ENCODE measurements at regions not wholly inside any gene's neighbourhood (a gene's known extent, or its start where the extent isn't known, plus 50 kb on each side); places are given as distances from the start of the nearest gene placed in this dataset.

DNA sequence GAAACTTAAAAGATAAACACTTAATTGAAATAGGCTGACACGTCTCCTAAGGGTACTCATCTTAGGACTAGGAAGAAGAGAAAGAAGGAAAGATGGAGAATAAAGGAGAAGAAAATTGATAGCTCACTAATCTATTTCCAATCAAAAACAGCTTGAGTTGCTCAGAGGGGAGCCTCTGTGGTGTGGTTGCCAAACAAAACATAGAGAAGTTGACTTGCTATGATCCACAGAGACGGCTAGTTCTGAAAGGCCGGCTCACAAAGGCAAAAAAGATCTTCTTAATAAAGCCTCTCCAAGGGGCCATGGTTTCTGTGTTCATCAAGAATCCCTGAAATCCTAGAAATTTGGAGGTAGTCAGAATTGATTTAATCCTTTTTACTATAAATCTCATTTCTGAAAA lies 644.1 kb downstream of the LMO4 start:
- CTCF ChIA-PET: no interaction called here
- H3K4me3 Mint-ChIP-seq: no peak overlapping the region
- H3K27me3 Mint-ChIP-seq: peaks cover 0 to 9% (median 0%) of the 10 kb centered on the region in 5 donors
- H3K4me1 Mint-ChIP-seq: no peaks in the 10 kb centered on the region
- no peak overlapping the region for H3K27ac Mint-ChIP-seq
- no peaks in the 10 kb centered on the region for H3K9me3 Mint-ChIP-seq
- POLR2A ChIA-PET: no interaction called here
- intact Hi-C loops (cut with micrococcal nuclease): no loop called here
- H3K27ac ChIP-seq (ENCODE audit: low read depth, low read length): no peak overlapping the region
- H3K4me1 ChIP-seq (ENCODE audit: control insufficient read depth in 2 of 2, insufficient read depth in 2 of 2, low read length in 2 of 2): no peaks in the 10 kb centered on the region
- H3K27me3 ChIP-seq (ENCODE audit: control insufficient read depth in 2 of 2, insufficient read depth in 2 of 2, low read length in 2 of 2): no peaks in the 10 kb centered on the region
- H3K36me3 ChIP-seq (ENCODE audit: control insufficient read depth in 2 of 3, insufficient read depth in 3 of 3, low read length in 3 of 3): no peaks in the 10 kb centered on the region
- no peaks in the 10 kb centered on the region for H3K9me3 ChIP-seq (ENCODE audit: control insufficient read depth in 2 of 3, low read length in 3 of 3)
- no peak for DNase-seq
- no peak overlapping the region for H3K4me3 ChIP-seq (ENCODE audit: low read length)
- no peak for ATAC-seq
- no peaks in the 10 kb centered on the region for H3K36me3 Mint-ChIP-seq

GRCh38 chr1:87973896-87974295 lies 645.2 kb downstream of the LMO4 start:
- Histone ChIP-seq H3K9me3 (ENCODE audit: control insufficient read depth in 2 of 3, low read length in 3 of 3) (no peaks in the 10 kb centered on the region), H3K4me3 (ENCODE audit: low read length) (no peak overlapping the region), H3K36me3 (ENCODE audit: control insufficient read depth in 2 of 3, insufficient read depth in 3 of 3, low read length in 3 of 3) (no peaks in the 10 kb centered on the region), H3K4me1 (ENCODE audit: control insufficient read depth in 2 of 2, insufficient read depth in 2 of 2, low read length in 2 of 2) (no peaks in the 10 kb centered on the region), H3K27me3 (ENCODE audit: control insufficient read depth in 2 of 2, insufficient read depth in 2 of 2, low read length in 2 of 2) (no peaks in the 10 kb centered on the region), H3K27ac (ENCODE audit: low read depth, low read length) (no peak overlapping the region)
- ATAC-seq (no peak), DNase-seq (no peak)
- Mint-ChIP-seq H3K4me1 (no peaks in the 10 kb centered on the region), H3K36me3 (no peaks in the 10 kb centered on the region), H3K9me3 (no peaks in the 10 kb centered on the region), H3K27me3 (peaks cover 0 to 10% (median 0%) of the 10 kb centered on the region in 5 donors), H3K27ac (no peak overlapping the region), H3K4me3 (no peak overlapping the region)
- intact Hi-C loops (cut with micrococcal nuclease): no loop called here
- POLR2A ChIA-PET: no interaction called here
- CTCF ChIA-PET: no interaction called here

- CTCF ChIA-PET: interaction anchor here (0.6 kb wide), 1 partner anchor 22 kb away, joined by 7 read pairs; no protein-coding TSS in a partner anchor
- no peak overlapping the region for H3K4me3 Mint-ChIP-seq
These were observed 647.6 kb downstream of the LMO4 start for GRCh38 chr1:87976316-87976715.

DNA sequence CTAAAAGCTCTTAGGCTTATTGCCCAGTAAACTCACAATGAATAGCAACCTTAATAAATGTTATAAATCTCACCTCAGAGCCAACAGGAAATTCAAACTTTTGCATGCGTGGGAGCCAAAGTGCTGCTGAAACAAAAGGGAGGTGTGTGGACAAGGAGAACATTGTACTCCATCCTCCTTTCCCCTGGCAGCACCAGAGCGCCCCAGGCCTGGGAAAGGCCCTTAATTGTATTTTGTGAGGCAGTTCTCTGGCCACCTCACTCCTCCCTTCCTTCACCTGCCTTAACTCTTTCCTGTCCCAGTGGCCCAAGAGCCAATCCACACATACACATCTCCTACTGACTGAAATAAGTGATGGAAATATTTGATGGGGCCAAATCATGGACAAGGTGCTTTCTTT lies 648.5 kb downstream of the LMO4 start:
- Histone ChIP-seq H3K27ac (ENCODE audit: low read depth, low read length) (no peak overlapping the region), H3K9me3 (ENCODE audit: control insufficient read depth in 2 of 3, low read length in 3 of 3) (no peaks in the 10 kb centered on the region), H3K36me3 (ENCODE audit: control insufficient read depth in 2 of 3, insufficient read depth in 3 of 3, low read length in 3 of 3) (no peaks in the 10 kb centered on the region), H3K4me3 (ENCODE audit: low read length) (no peak overlapping the region), H3K4me1 (ENCODE audit: control insufficient read depth in 2 of 2, insufficient read depth in 2 of 2, low read length in 2 of 2) (no peaks in the 10 kb centered on the region), H3K27me3 (ENCODE audit: control insufficient read depth in 2 of 2, insufficient read depth in 2 of 2, low read length in 2 of 2) (no peaks in the 10 kb centered on the region)
- no peaks in the 10 kb centered on the region for H3K36me3 Mint-ChIP-seq
- no peak overlapping the region for H3K4me3 Mint-ChIP-seq
- no peaks in the 10 kb centered on the region for H3K4me1 Mint-ChIP-seq
- H3K27me3 Mint-ChIP-seq: peaks cover 0 to 16% (median 0%) of the 10 kb centered on the region in 5 donors
- ChIA-PET CTCF (no interaction called here), POLR2A (no interaction called here)
- H3K9me3 Mint-ChIP-seq: no peaks in the 10 kb centered on the region
- ATAC-seq (no peak), DNase-seq (no peak)
- no peak overlapping the region for H3K27ac Mint-ChIP-seq
- intact Hi-C loops (cut with micrococcal nuclease): no loop called here

More at GRCh38 chr1:87976316-87976715, 647.6 kb downstream of the LMO4 start:
- H3K4me1 Mint-ChIP-seq: no peaks in the 10 kb centered on the region
- H3K4me1 ChIP-seq (ENCODE audit: control insufficient read depth in 2 of 2, insufficient read depth in 2 of 2, low read length in 2 of 2): no peaks in the 10 kb centered on the region
- no peak overlapping the region for H3K4me3 ChIP-seq (ENCODE audit: low read length)
- POLR2A ChIA-PET: no interaction called here
- no peak for ATAC-seq
- no peak for DNase-seq
- no peaks in the 10 kb centered on the region for H3K36me3 ChIP-seq (ENCODE audit: control insufficient read depth in 2 of 3, insufficient read depth in 3 of 3, low read length in 3 of 3)
- no peak overlapping the region for H3K27ac ChIP-seq (ENCODE audit: low read depth, low read length)
- H3K9me3 Mint-ChIP-seq: no peaks in the 10 kb centered on the region
- no peaks in the 10 kb centered on the region for H3K36me3 Mint-ChIP-seq
- H3K27me3 ChIP-seq (ENCODE audit: control insufficient read depth in 2 of 2, insufficient read depth in 2 of 2, low read length in 2 of 2): no peaks in the 10 kb centered on the region
- no peaks in the 10 kb centered on the region for H3K9me3 ChIP-seq (ENCODE audit: control insufficient read depth in 2 of 3, low read length in 3 of 3)
- intact Hi-C loops (cut with micrococcal nuclease): no loop called here
- peaks cover 0 to 16% (median 0%) of the 10 kb centered on the region in 5 donors for H3K27me3 Mint-ChIP-seq
- H3K27ac Mint-ChIP-seq: no peak overlapping the region

GRCh38 chr1:87979079-87979478 lies 650.4 kb downstream of the LMO4 start:
- H3K9me3 Mint-ChIP-seq: no peaks in the 10 kb centered on the region
- DNase-seq (no peak), ATAC-seq (no peak)
- no peaks in the 10 kb centered on the region for H3K36me3 Mint-ChIP-seq
- H3K27ac Mint-ChIP-seq: no peak overlapping the region
- intact Hi-C loops (cut with micrococcal nuclease): no loop called here
- no peaks in the 10 kb centered on the region for H3K36me3 ChIP-seq (ENCODE audit: control insufficient read depth in 2 of 3, insufficient read depth in 3 of 3, low read length in 3 of 3)
- ChIA-PET POLR2A (no interaction called here), CTCF (no interaction called here)
- H3K4me1 ChIP-seq (ENCODE audit: control insufficient read depth in 2 of 2, insufficient read depth in 2 of 2, low read length in 2 of 2): no peaks in the 10 kb centered on the region
- no peak overlapping the region for H3K4me3 Mint-ChIP-seq
- no peaks in the 10 kb centered on the region for H3K4me1 Mint-ChIP-seq
- no peak overlapping the region for H3K4me3 ChIP-seq (ENCODE audit: low read length)
- no peak overlapping the region for H3K27ac ChIP-seq (ENCODE audit: low read depth, low read length)
- H3K9me3 ChIP-seq (ENCODE audit: control insufficient read depth in 2 of 3, low read length in 3 of 3): no peaks in the 10 kb centered on the region
- peaks cover 0 to 16% (median 4%) of the 10 kb centered on the region in 5 donors for H3K27me3 Mint-ChIP-seq
- H3K27me3 ChIP-seq (ENCODE audit: control insufficient read depth in 2 of 2, insufficient read depth in 2 of 2, low read length in 2 of 2): no peaks in the 10 kb centered on the region

DNA sequence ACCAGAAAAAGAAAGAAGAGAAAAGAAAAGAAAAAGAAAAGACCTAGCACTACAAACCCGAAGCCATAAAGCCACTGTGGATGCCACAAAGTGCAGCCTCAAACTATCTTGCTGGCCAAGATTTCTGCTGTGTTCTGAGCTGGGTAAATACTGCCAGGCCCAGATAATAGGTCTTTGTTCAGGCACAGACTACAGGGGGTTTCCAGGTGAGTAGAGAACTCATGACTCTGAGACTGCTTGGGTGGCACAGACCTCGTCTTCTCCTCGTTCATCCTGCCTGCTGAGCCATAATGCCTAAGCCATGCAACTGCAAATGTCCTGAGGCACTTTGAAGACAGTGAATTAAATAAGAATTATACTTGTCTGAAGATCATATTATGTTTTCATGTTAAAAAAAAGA lies 651.8 kb downstream of the LMO4 start:
- Mint-ChIP-seq H3K27ac (no peak overlapping the region), H3K9me3 (no peaks in the 10 kb centered on the region), H3K36me3 (no peaks in the 10 kb centered on the region), H3K4me3 (no peak overlapping the region), H3K4me1 (no peaks in the 10 kb centered on the region), H3K27me3 (peaks cover 0 to 16% (median 6%) of the 10 kb centered on the region in 5 donors)
- ChIA-PET CTCF (no interaction called here), POLR2A (no interaction called here)
- no peak for ATAC-seq
- Histone ChIP-seq H3K27me3 (ENCODE audit: control insufficient read depth in 2 of 2, insufficient read depth in 2 of 2, low read length in 2 of 2) (no peaks in the 10 kb centered on the region), H3K36me3 (ENCODE audit: control insufficient read depth in 2 of 3, insufficient read depth in 3 of 3, low read length in 3 of 3) (no peaks in the 10 kb centered on the region), H3K27ac (ENCODE audit: low read depth, low read length) (no peak overlapping the region), H3K9me3 (ENCODE audit: control insufficient read depth in 2 of 3, low read length in 3 of 3) (no peaks in the 10 kb centered on the region), H3K4me3 (ENCODE audit: low read length) (no peak overlapping the region), H3K4me1 (ENCODE audit: control insufficient read depth in 2 of 2, insufficient read depth in 2 of 2, low read length in 2 of 2) (no peaks in the 10 kb centered on the region)
- intact Hi-C loops (cut with micrococcal nuclease): no loop called here
- no peak for DNase-seq

DNA sequence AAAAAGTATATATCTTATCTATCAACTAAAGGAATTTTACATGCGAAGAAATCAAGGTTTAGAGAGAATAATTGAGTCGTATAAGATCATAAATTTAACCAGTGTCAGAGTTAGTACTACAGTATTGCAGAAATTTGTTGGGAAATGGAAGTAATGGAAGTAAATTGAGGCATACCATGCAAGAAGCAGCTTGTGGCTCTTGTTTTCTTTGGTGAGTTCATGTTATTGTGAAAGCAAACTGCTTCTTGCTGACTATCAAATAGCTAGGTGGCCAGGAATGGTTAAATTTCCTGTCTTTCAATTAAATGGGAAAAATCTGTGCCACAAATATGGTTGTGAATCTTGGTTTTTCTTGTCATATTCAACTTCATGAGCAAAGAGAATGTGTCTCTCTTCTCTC lies 652.7 kb downstream of the LMO4 start:
- H3K4me3 Mint-ChIP-seq: no peak overlapping the region
- H3K27ac Mint-ChIP-seq: no peak overlapping the region
- Histone ChIP-seq H3K27ac (ENCODE audit: low read depth, low read length) (no peak overlapping the region), H3K9me3 (ENCODE audit: control insufficient read depth in 2 of 3, low read length in 3 of 3) (no peaks in the 10 kb centered on the region), H3K27me3 (ENCODE audit: control insufficient read depth in 2 of 2, insufficient read depth in 2 of 2, low read length in 2 of 2) (no peaks in the 10 kb centered on the region), H3K36me3 (ENCODE audit: control insufficient read depth in 2 of 3, insufficient read depth in 3 of 3, low read length in 3 of 3) (no peaks in the 10 kb centered on the region), H3K4me1 (ENCODE audit: control insufficient read depth in 2 of 2, insufficient read depth in 2 of 2, low read length in 2 of 2) (no peaks in the 10 kb centered on the region), H3K4me3 (ENCODE audit: low read length) (no peak overlapping the region)
- H3K4me1 Mint-ChIP-seq: no peaks in the 10 kb centered on the region
- DNase-seq (no peak), ATAC-seq (no peak)
- H3K27me3 Mint-ChIP-seq: peaks cover 0 to 11% (median 6%) of the 10 kb centered on the region in 5 donors
- ChIA-PET POLR2A (no interaction called here), CTCF (no interaction called here)
- no peaks in the 10 kb centered on the region for H3K36me3 Mint-ChIP-seq
- intact Hi-C loops (cut with micrococcal nuclease): no loop called here
- no peaks in the 10 kb centered on the region for H3K9me3 Mint-ChIP-seq
